Cerebellar cortex (tissue), 1 donor: ENCODE measurements at regions not wholly inside any gene's neighbourhood (a gene's known extent, or its start where the extent isn't known, plus 50 kb on each side); places are given as distances from the start of the nearest gene placed in this dataset.
"Not testable (repeated sequence)": the region's sequence is repeated elsewhere in the genome, so short reads cannot be mapped to it uniquely, and the experiment has no call there.

Experiments
- DNase-seq: peaks from one replicate; pipeline ENCODE4 v3.0.0-alpha.2; 2015; ENCODE audit warnings: low spot score

- DNase-seq: peak; percentile 66
Observed at GRCh38 chr5:1588071-1588694, 64.4 kb upstream of the LPCAT1 start.

GRCh38 chr5:1583081-1583875 lies 59.5 kb upstream of the LPCAT1 start:
- not testable (repeated sequence) for DNase-seq

GRCh38 chr5:1579389-1579788 lies 55.6 kb upstream of the LPCAT1 start:
- not testable (repeated sequence) for DNase-seq

- not testable (repeated sequence) for DNase-seq
Observed at GRCh38 chr5:1576851-1577250, 53.1 kb upstream of the LPCAT1 start.

GRCh38 chr5:1575991-1576714 lies 52.4 kb upstream of the LPCAT1 start:
- DNase-seq: not testable (repeated sequence)

- not testable (repeated sequence) for DNase-seq
Observed at GRCh38 chr5:1575491-1575890, 51.7 kb upstream of the LPCAT1 start.

GRCh38 chr5:1574023-1574318 lies 50.2 kb upstream of the LPCAT1 start:
- not testable (repeated sequence) for DNase-seq

- DNase-seq: not testable (repeated sequence)
Observed at GRCh38 chr5:1573217-1574022, 49.7 kb upstream of the LPCAT1 start.
